Right atrium auricular region (tissue), 2 donors: ENCODE measurements at regions not wholly inside any gene's neighbourhood (a gene's known extent, or its start where the extent isn't known, plus 50 kb on each side); places are given as distances from the start of the nearest gene placed in this dataset.

Experiments
- DNase-seq: peaks from one replicate; pipeline ENCODE4 v3.0.0-alpha.2; 2019; ENCODE audit warnings: low spot score
- H3K27ac ChIP-seq, 2 donors: fragments of 200-600 bp; sonication (generic); 1 replicate in 1 of 2; 2 replicates in 1 of 2; pipeline ENCODE4 v1.5.1; 2016 to 2019
- H3K27me3 ChIP-seq, 2 donors: fragments of 200-600 bp; sonication (generic); one replicate each; pipeline versions ENCODE4 v1.5.1 to v1.6.0; 2017 to 2019
- H3K36me3 ChIP-seq: fragments of 200-600 bp; sonication (generic); one replicate; pipeline ENCODE4 v1.5.1; 2016
- H3K4me1 ChIP-seq, 2 donors: fragments of 200-600 bp; sonication (generic); one replicate each; pipeline versions ENCODE4 v1.5.1 to v1.6.0; 2017 to 2019
- H3K4me3 ChIP-seq, 2 donors: fragments of 200-600 bp; sonication (generic); 1 replicate in 1 of 2; 2 replicates in 1 of 2; pipeline ENCODE4 v1.5.1; 2017 to 2019; ENCODE audit warnings: mild to moderate bottlenecking in 1 of 2, moderate library complexity in 1 of 2
- H3K9me3 ChIP-seq, 2 donors: fragments of 200-600 bp; sonication (generic); one replicate each; pipeline ENCODE4 v1.5.1; 2019
- TF ChIP-seq, protein P1 (sequence below), 2 donors: fragments of 200-600 bp; sonication (generic); IDR thresholded peaks; one replicate each; pipeline ENCODE4 v1.5.1; 2019; ENCODE audit warnings: antibody characterized with exemption in 2 of 2

DNA sequence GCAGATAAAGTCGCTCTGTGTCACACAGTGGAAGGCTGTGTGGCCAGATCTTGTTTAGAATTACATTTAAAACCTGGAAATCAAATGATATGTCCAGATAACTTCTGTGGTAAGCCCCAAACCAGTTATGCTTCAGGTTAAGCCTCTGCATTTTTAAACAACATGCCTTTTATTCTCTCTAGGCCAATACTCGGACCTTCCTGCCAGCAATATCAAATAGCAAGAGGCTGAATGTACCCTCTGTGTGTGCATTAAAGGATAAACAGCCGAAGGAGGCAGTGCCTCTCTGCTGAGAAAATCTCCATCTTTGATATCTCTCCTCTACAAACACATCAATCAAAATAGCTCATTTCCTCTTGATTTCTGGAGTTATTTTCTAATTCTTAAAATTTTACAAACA, 67.1 kb upstream of the TMEM260 start:
- Histone ChIP-seq H3K4me1 (no peaks in the 10 kb centered on the region), H3K36me3 (no peaks in the 10 kb centered on the region), H3K4me3 (no peak overlapping the region), H3K27me3 (no peaks in the 10 kb centered on the region), H3K9me3 (no peaks in the 10 kb centered on the region), H3K27ac (no peak overlapping the region)
- DNase-seq: no peak
- TF ChIP-seq, protein P1, sequence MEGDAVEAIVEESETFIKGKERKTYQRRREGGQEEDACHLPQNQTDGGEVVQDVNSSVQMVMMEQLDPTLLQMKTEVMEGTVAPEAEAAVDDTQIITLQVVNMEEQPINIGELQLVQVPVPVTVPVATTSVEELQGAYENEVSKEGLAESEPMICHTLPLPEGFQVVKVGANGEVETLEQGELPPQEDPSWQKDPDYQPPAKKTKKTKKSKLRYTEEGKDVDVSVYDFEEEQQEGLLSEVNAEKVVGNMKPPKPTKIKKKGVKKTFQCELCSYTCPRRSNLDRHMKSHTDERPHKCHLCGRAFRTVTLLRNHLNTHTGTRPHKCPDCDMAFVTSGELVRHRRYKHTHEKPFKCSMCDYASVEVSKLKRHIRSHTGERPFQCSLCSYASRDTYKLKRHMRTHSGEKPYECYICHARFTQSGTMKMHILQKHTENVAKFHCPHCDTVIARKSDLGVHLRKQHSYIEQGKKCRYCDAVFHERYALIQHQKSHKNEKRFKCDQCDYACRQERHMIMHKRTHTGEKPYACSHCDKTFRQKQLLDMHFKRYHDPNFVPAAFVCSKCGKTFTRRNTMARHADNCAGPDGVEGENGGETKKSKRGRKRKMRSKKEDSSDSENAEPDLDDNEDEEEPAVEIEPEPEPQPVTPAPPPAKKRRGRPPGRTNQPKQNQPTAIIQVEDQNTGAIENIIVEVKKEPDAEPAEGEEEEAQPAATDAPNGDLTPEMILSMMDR (IDR thresholded peaks at IDR 0.05): no peak

DNA sequence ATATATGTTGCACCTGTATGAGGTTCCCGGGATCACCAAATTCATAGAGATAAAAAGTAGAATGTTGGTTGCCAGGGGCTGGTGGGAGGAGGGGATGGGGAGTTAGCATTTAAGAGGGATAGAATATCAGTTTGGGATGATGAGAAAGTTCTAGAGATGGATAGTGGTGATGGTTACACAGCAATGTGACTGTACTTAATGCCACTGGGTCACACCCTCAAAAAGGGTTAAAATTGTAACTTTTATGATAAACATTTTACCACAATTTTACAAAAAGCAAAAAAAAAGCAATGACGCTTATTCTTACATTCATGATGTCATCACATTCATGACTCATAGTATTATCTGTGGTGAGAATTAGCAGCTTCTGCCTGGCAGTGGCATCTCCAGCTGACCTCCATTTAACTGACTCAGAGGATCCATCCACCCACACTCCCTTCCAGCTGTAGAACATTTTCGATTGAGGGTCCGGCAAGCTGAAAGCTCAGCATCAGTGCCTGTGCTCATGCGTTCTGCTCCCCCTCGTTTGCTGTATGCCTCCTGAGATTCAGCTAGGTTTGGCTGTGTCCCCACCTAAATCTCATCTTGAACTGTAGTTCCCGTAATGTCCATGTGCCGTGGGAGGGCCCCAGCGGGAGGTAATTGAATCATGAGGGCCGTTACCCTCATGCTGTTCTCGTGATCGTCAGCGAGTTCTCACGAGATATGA, 64.8 kb upstream of the TMEM260 start:
- Histone ChIP-seq H3K27me3 (no peaks in the 10 kb centered on the region), H3K9me3 (no peaks in the 10 kb centered on the region), H3K36me3 (no peaks in the 10 kb centered on the region), H3K27ac (no peak overlapping the region), H3K4me3 (no peak overlapping the region), H3K4me1 (no peaks in the 10 kb centered on the region)
- TF ChIP-seq, protein P1 (IDR thresholded peaks at IDR 0.05): no peak
- no peak for DNase-seq

DNA sequence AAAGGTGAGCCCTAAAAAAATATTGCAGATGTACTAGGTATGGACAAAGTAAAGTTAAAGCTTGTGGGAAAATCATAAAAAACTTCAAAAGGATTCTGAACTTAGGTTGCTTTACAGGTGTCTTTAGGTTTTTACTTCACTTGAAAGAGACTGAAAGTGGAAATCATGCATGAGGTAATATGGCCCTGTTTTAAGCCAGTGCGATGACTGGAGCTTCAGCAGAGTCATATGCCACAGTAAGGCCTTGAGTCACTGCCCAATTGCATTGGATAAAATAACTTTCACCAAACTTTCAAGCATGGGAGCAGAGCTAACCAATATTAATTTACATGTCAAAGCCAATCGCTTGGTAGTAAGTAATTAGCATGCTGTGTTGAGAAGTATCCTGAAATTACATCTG, 63.9 kb upstream of the TMEM260 start:
- Histone ChIP-seq H3K4me1 (no peaks in the 10 kb centered on the region), H3K4me3 (no peak overlapping the region), H3K27ac (no peak overlapping the region), H3K36me3 (no peaks in the 10 kb centered on the region), H3K27me3 (no peaks in the 10 kb centered on the region), H3K9me3 (no peaks in the 10 kb centered on the region)
- TF ChIP-seq, protein P1 (IDR thresholded peaks at IDR 0.05): no peak
- no peak for DNase-seq

DNA sequence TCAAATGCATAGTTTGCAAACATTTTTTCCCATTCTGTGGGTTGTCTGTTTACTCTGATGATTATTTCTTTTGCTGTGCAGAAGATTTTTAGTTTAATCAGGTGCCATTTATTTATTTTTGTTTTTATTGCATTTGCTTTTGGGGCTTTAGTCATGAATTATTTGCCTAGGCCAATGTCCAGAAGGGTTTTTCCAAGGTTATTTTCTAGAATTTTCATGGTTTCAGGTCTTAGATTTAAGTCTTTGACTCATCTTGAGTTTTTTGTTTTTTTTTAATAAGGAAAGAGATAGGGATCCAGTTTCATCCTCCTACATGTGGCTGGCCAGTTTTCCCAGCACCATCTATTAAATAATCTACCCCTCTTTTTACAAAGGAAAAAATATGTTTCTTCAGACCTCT, 57.2 kb upstream of the TMEM260 start:
- Histone ChIP-seq H3K36me3 (no peaks in the 10 kb centered on the region), H3K4me3 (no peak overlapping the region), H3K4me1 (no peaks in the 10 kb centered on the region), H3K27me3 (no peaks in the 10 kb centered on the region), H3K9me3 (no peaks in the 10 kb centered on the region), H3K27ac (no peak overlapping the region)
- DNase-seq: no peak
- TF ChIP-seq, protein P1 (IDR thresholded peaks at IDR 0.05): no peak

DNA sequence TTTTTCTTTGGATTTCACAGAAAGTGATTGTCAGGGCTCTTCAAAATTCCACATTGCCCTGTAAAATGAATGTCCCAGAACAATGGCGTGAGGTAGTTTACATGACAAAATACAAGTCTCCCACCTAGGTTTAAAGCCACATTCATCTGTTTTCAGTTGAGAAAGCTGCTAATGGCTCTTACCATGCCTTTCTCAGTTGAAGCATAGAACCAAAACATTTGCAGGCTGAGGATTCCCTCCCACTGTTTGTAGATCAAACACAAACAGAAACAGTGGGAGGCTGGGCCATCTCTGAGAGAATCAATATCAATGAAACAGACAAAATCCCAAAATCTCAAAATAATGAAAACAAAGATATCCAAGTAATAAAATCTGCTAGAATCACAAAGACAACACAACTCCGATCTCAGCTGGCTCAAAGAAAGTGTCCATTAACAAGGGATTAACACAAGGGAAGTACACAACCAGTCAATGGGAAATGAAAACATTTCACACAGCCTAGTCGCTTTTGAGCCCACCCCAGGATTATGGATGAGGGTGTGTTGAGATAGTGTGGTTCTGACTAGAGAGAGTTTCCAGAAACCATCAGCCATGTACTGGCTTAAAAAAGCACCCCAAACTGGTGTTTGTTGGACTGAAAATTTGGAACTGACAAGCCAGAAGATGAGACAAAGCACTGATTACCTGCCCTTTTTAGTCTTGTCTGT, 54.5 kb upstream of the TMEM260 start:
- no peak for DNase-seq
- Histone ChIP-seq H3K27ac (no peak overlapping the region), H3K4me3 (no peak overlapping the region), H3K9me3 (no peaks in the 10 kb centered on the region), H3K36me3 (no peaks in the 10 kb centered on the region), H3K27me3 (no peaks in the 10 kb centered on the region), H3K4me1 (no peaks in the 10 kb centered on the region)
- TF ChIP-seq, protein P1 (IDR thresholded peaks at IDR 0.05): no peak
